ENCODE measurements at regions not wholly inside any gene's neighbourhood (a gene's known extent, or its start where the extent isn't known, plus 50 kb on each side); places are given as distances from the start of the nearest gene placed in this dataset.

GRCh38 chr2:156649596-156649995 lies 213.4 kb downstream of the GPD2 start:
- TF ChIP-seq CTCF (IDR thresholded peaks at IDR 0.05; ENCODE audit: low read depth, low read length) = no peak
- no peak for TF ChIP-seq EZH2phosphoT487 (IDR thresholded peaks at IDR 0.05; ENCODE audit: low read depth)
